ENCODE measurements at regions not wholly inside any gene's neighbourhood (a gene's known extent, or its start where the extent isn't known, plus 50 kb on each side); places are given as distances from the start of the nearest gene placed in this dataset.

- peak; percentile 93 for TF ChIP-seq CTCF (IDR thresholded peaks at IDR 0.05)
- TF ChIP-seq ZFX (IDR thresholded peaks at IDR 0.05; ENCODE audit: borderline replicate concordance): no peak
These were observed 185.7 kb upstream of the IL12B start for GRCh38 chr5:159515909-159516415.
